Keratinocyte (primary cell): ENCODE measurements at regions not wholly inside any gene's neighbourhood (a gene's known extent, or its start where the extent isn't known, plus 50 kb on each side); places are given as distances from the start of the nearest gene placed in this dataset.

ENCODE experiments used
- DNase-seq: peaks from one replicate; pipeline ENCODE4 v3.0.0-alpha.2; 2011; ENCODE audit warnings: low read depth, missing footprints, low spot score
- FAIRE-seq: peaks from 2 replicates; lab custom pipeline; 2011; peaks lifted over from hg19 to GRCh38; lab: Jason Lieb, UNC
- H2AFZ ChIP-seq: 2 replicates; pipeline ENCODE4 v1.6.0; 2012; ENCODE audit warnings: low read length, control low read depth, inconsistent platforms; ENCODE audit not compliant: control insufficient read depth
- H3K27ac ChIP-seq: 2 replicates; pipeline ENCODE4 v1.5.1; 2011; ENCODE audit warnings: low read length; ENCODE audit not compliant: control insufficient read depth, insufficient read depth
- H3K27me3 ChIP-seq: 3 replicates; pipeline ENCODE4 v1.6.0; 2011; ENCODE audit warnings: low read length; ENCODE audit not compliant: control insufficient read depth, insufficient read depth; ENCODE audit errors: extremely low read depth
- H3K36me3 ChIP-seq, 2 experiments: 2 replicates in 1 of 2; 3 replicates in 1 of 2; pipeline ENCODE4 v1.5.1; 2011; ENCODE audit warnings: low read length in 2 of 2, mild to moderate bottlenecking in 1 of 2; ENCODE audit not compliant: control insufficient read depth in 2 of 2, insufficient read depth in 2 of 2; ENCODE audit errors: extremely low read depth in 1 of 2
- H3K4me1 ChIP-seq: 3 replicates; pipeline ENCODE4 v1.5.1; 2011; ENCODE audit warnings: low read length; ENCODE audit not compliant: control insufficient read depth, insufficient read depth; ENCODE audit errors: extremely low read depth
- H3K4me2 ChIP-seq: 3 replicates; pipeline ENCODE4 v1.6.0; 2011; ENCODE audit warnings: low read depth, low read length; ENCODE audit not compliant: control insufficient read depth, insufficient read depth; ENCODE audit errors: extremely low read depth
- H3K4me3 ChIP-seq, 3 experiments: fragments of 200-600 bp in 1 of 3; sonication (generic) in 1 of 3; 2 replicates in 2 of 3; 3 replicates in 1 of 3; pipeline ENCODE4 v1.5.1; 2011 to 2016; ENCODE audit warnings: low read length in 3 of 3, mild to moderate bottlenecking in 3 of 3, control low read depth in 2 of 3, inconsistent platforms in 1 of 3, low read depth in 1 of 3, mixed read lengths in 1 of 3, mixed run types in 1 of 3, moderate library complexity in 1 of 3; ENCODE audit not compliant: control insufficient read depth in 2 of 3, insufficient read depth in 2 of 3; ENCODE audit errors: extremely low read depth in 1 of 3
- H3K79me2 ChIP-seq: 2 replicates; pipeline ENCODE4 v1.6.0; 2012; ENCODE audit warnings: low read length; ENCODE audit not compliant: control insufficient read depth, insufficient read depth
- H3K9ac ChIP-seq: 3 replicates; pipeline ENCODE4 v1.6.0; 2011; ENCODE audit warnings: low read length; ENCODE audit not compliant: control insufficient read depth, insufficient read depth; ENCODE audit errors: extremely low read depth
- H3K9me1 ChIP-seq: 3 replicates; pipeline ENCODE4 v1.6.0; 2011; ENCODE audit warnings: low read length; ENCODE audit not compliant: control insufficient read depth, insufficient read depth; ENCODE audit errors: extremely low read depth
- H3K9me3 ChIP-seq: 2 replicates; pipeline ENCODE4 v1.5.1; 2012; ENCODE audit warnings: low read depth, low read length; ENCODE audit not compliant: control insufficient read depth
- H4K20me1 ChIP-seq: 3 replicates; pipeline ENCODE4 v1.6.0; 2011; ENCODE audit warnings: low read length; ENCODE audit not compliant: control insufficient read depth, insufficient read depth; ENCODE audit errors: extremely low read depth
- CTCF ChIP-seq, 3 experiments: IDR thresholded peaks in 1 of 3; conservative IDR thresholded peaks in 1 of 3; optimal IDR thresholded peaks in 1 of 3; 2 replicates in 2 of 3; 3 replicates in 1 of 3; pipeline versions ENCODE3 to v1.5.1; 2011; ENCODE audit warnings: low read length in 3 of 3, mild to moderate bottlenecking in 3 of 3, moderate library complexity in 2 of 3, control low read depth in 1 of 3, inconsistent platforms in 1 of 3; ENCODE audit not compliant: insufficient read depth in 2 of 3; ENCODE audit errors: extremely low read depth in 1 of 3
- EZH2 ChIP-seq: IDR thresholded peaks from one replicate; pipeline ENCODE4 v1.6.1; 2012; ENCODE audit warnings: inconsistent platforms, mild to moderate bottlenecking, low read length, moderate library complexity
- dilution Hi-C: fragments of 300-500 bp; cut with MboI; formaldehyde crosslinking; loops from one replicate; pipeline ENCODE4 v1.7.0; 2020; ENCODE audit warnings: low sequenced_read_pairs; ENCODE audit not compliant: extremely low pct_ligation_motif_present

- Histone ChIP-seq H3K79me2 (no peaks in the 10 kb centered on the region), H3K27ac (no peak overlapping the region), H3K4me1 (no peaks in the 10 kb centered on the region), H2AFZ (no peak overlapping the region), H3K9me1 (no peaks in the 10 kb centered on the region), H3K9me3 (no peaks in the 10 kb centered on the region), H3K9ac (no peak overlapping the region), H3K4me3 (no peak overlapping the region), H4K20me1 (no peaks in the 10 kb centered on the region), H3K27me3 (peaks cover 6% of the 10 kb centered on the region), H3K36me3 (no peaks in the 10 kb centered on the region), H3K4me2 (no peak overlapping the region)
- dilution Hi-C loops, result no loop called here
- no peak for TF ChIP-seq CTCF (optimal IDR thresholded peaks at IDR 0.05 in 1 of 3, IDR thresholded peaks at IDR 0.05 in 1 of 3, conservative IDR thresholded peaks at IDR 0.05 in 1 of 3; ENCODE audit: extremely low read depth in 1 of 3, insufficient read depth in 2 of 3, low read length in 3 of 3)
- no peak for TF ChIP-seq EZH2
- no peak for FAIRE-seq
- DNase-seq, result no peak
Measured at GRCh38 chr6:74455786-74456185, 750.1 kb downstream of the COL12A1 start.

GRCh38 chr6:74451953-74452352 lies 753.9 kb downstream of the COL12A1 start:
- Histone ChIP-seq H3K79me2 (no peaks in the 10 kb centered on the region), H3K4me3 (no peak overlapping the region), H4K20me1 (no peaks in the 10 kb centered on the region), H2AFZ (no peak overlapping the region), H3K9me3 (no peaks in the 10 kb centered on the region), H3K4me1 (no peaks in the 10 kb centered on the region), H3K9me1 (no peaks in the 10 kb centered on the region), H3K36me3 (no peaks in the 10 kb centered on the region), H3K27me3 (peaks cover 6% of the 10 kb centered on the region), H3K4me2 (no peak overlapping the region), H3K9ac (no peak overlapping the region), H3K27ac (no peak overlapping the region)
- TF ChIP-seq CTCF (optimal IDR thresholded peaks at IDR 0.05 in 1 of 3, IDR thresholded peaks at IDR 0.05 in 1 of 3, conservative IDR thresholded peaks at IDR 0.05 in 1 of 3; ENCODE audit: extremely low read depth in 1 of 3, insufficient read depth in 2 of 3, low read length in 3 of 3) (no peak), EZH2 (no peak)
- dilution Hi-C loops, result no loop called here
- DNase-seq (no peak), FAIRE-seq (no peak)
